KG1 (cell line): ENCODE measurements at regions not wholly inside any gene's neighbourhood (a gene's known extent, or its start where the extent isn't known, plus 50 kb on each side); places are given as distances from the start of the nearest gene placed in this dataset.
"Not testable (repeated sequence)": the region's sequence is repeated elsewhere in the genome, so short reads cannot be mapped to it uniquely, and the experiment has no call there.

Source experiments
- DNase-seq: peaks from one replicate; lab custom pipeline; 2025; lab: John Stamatoyannopoulos, UW

DNA sequence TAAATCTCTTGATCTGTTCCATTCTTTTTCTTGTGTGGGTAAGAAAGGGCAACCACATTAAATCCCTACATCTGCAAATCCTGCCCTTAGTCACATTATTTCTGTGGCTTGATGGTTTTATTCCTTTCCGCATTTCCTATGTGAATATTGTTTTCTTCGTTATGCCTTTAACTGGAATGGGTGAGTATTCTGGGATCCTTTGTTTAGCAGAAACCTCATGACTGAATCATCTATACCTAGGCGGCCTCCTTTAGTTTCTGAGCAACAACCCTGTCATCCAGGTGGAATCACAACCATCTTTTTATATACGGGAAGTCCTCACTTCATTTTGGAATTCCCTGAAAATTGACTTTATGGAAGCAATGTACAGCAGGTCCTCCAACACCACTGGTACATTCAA, 409.5 kb downstream of the DIRAS2 start:
- DNase-seq, result not testable (repeated sequence)

DNA sequence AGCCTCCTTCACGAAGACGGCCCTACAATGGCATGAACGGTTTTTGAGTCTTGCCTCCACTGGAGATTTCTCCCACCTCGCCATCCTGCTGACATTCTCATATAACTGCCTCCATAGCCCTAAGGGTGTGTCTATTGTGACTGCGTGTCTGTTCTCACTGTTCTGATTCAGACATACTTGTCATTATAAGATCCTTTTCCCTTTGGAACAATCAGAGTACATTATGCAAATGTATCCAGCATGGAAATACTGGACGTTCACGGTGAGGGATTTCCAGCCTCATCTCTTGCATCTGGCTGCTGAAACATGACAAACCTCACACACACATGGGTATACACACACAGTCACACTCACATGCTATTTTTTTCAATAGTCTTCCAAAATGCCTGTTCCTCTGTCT, 402.1 kb downstream of the DIRAS2 start:
- no peak for DNase-seq

DNA sequence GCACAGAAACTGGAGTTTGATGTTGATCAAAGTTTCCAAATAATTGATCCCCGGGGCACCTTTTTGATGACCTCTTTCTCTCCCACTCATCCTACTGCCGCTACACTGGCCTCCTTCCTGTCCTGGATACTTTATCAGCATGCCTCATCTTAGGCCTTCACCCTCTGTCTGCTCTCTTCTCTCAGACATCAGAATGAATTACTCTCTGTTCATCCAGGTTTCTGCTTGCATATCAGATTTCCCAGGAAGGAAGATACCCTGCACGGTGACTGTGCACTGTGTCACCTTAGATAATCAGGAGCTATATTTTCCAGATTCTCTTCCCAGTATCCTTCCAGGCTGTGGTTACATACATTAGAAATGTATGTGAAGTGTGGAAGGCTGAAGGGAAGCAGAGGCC, 397.0 kb downstream of the DIRAS2 start:
- no peak for DNase-seq

DNA sequence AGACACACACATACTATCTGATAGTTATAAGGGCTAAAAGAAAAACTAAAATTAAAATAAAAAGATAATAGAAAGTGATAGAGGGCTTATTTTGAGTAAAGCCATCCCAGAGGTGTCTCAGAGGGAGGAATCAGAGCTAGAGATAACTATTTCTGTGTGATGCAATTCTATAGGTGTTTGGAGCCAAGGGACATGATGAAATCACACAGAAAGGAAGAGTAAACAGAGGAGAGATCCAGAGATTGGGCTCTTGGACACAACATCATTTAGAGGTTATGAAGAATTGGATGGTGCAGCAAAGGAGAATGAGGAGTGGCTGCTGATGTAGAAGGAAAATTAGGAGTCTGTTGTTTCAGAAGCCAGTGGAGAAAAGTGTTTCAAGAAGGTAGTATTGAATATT, 393.5 kb downstream of the DIRAS2 start:
- DNase-seq, result no peak

DNA sequence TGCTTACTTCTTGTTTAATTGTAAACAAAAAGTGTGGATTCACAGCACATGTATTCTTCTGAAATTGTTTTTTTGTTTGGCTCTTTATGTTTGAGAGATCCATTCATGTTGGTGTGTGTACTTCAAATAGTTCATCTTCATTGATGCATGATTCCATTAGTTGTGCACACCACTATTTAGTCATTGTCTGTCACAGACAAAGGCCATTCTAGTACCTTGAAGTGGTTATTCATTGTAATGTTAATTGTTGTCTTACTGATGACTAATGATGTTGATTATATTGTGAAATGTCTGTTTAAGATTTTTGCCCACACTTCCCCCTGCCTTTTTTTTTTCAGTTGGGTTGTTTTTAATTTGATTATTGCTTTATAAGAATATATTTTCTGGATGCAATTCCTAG, 391.3 kb downstream of the DIRAS2 start:
- no peak for DNase-seq

DNA sequence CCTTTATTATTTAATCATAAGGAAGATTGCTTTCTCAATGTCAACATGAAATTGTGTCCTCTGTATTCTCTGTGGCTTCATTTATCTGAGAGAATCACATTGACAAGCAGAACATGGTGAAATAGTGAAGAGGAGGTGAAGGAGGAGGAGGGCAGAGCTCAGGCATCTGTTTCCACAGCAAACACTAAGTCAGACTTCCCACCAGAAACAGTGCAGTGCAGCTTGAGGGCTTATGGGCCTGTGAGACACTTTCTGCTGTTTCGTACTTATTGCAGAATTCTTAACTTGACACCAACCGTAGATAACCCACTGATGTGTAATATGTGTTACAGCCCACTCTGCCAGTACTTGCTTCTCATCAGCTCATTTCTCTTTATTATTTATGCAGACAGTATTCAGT, 386.3 kb downstream of the DIRAS2 start:
- no peak for DNase-seq

DNA sequence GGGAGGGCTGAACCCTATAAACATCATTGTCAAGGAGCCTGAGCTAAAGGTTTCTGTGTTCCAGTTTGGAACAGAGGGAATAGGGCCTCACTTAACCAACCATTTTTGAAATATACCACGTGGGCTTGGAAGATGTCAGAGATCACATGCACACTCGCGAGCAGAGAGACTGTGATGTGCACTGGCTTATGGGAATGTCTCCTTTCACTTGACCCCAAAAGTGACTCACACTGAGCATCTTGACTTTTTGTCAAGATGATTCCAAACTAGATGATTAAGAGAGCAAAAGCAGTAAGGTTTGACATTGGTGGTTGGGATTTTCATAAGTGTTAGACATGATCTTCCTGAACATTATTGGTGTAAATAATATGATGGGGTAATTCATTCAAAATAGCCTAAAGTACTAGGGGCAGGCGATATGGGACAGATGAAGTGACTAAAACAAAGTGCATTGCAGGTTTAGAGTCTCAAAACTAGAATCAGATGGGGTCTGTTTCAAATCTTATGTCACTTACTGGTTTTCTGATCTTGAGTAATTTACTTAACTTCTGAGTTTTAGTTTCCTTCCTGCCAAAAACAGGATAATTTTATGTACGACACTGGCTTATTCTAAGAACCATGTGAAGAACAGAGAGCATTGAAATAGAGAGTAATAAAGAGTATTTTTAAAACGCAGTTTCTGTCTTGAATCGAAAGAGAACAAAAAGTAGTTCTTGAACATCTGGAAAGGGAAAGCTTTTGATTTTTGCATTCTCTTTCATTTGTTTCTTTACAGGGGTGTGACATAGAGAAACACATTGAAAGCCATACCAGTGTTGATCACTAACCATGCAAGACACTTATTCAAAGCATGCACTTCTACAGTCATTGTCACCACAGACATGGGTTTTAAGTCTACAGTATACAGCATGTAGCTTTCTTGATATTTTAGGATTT, 383.0 kb downstream of the DIRAS2 start:
- DNase-seq, result no peak

DNA sequence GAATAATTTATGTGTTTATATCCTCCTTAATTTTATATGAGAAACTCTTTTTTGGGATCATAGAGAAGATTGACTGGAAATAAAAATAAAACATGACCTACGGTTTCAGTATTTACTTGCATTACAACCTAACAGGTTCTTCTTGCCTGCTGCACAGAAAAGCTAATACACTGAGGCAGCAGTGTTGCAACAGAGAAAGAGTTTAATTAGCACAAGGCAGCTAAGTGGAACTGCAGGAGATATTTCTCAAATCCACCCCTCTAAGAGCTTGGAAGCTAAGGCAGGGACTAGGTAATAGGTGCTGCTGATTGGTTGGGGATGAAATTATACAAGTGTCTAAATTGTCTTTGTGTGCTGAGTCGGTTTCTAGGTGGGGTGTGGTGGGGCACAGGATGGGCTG, 380.9 kb downstream of the DIRAS2 start:
- no peak for DNase-seq

DNA sequence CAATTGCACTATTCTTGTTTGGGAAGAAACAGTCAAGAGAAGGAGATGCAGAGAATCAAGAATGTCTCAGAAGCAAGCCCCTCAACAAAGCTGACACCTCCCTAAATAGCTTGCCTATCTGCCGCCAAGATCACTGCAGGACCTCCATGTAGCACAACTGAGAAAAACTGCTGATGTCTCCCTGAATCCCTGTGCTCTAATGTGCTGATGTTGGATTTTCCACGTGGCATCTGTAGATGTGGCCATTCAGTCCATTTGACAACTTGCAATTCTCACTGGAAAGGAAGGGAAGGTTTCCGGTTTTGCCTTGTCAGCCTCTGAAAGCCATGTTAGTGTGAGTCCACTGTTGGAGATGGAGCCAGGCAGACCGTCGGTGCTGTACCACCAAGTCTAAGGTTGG, 374.0 kb downstream of the DIRAS2 start:
- no peak for DNase-seq

DNA sequence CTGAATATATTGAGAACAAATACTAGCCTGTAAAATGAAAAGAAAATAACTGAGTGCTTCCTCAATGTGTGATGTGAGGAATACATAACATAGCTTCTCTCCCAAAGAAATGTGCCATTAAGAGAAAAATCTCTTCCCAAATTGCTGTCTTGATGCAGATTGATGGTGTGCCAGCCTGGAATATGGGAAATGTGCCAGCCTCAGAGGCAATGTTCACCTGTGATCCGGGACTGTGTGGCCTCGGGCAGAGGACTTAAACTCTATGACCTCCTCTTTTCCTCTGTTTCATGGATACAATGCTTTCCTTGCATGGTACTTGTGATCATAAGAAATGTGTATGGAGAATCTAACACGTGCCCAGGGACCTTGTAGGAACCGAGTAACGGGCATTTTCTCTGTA, 370.9 kb downstream of the DIRAS2 start:
- no peak for DNase-seq

DNA sequence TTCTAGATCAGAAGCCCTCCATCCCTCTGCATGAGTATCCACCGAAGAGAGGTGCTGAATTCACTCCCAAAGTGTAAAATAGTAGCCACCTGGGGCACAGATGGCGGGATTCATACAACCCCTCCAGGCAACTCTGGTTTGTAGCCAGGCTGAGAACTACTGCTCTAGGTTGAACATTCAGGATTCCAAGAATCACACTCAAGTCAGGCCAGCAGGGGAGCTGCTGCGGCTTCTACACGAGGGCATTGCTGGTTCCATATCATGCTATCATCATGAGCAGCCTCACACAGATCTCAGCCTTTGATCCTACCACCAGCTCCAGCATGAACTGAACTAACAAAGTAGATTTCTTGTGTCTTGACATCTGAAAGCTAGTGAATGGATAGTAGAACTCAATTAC, 367.9 kb downstream of the DIRAS2 start:
- DNase-seq, result no peak

DNA sequence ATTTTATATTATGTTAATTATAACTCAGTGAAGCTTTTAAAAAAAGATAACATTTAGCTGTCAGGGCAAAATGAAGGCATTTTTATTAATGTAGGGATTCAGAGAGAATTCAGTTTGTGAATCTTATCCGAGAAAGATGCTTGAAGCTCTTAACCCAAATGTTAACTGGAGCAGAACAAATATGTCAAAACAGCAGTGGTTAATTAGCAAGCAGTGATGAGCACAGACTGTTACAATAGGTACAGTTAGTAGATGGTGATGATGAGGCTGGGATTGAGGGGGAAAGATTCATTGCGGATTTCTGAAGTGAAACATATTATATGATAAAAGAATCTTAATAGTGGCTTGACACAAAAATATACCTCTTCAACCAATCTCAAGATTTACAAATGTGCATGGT, 356.7 kb downstream of the DIRAS2 start:
- no peak for DNase-seq

DNA sequence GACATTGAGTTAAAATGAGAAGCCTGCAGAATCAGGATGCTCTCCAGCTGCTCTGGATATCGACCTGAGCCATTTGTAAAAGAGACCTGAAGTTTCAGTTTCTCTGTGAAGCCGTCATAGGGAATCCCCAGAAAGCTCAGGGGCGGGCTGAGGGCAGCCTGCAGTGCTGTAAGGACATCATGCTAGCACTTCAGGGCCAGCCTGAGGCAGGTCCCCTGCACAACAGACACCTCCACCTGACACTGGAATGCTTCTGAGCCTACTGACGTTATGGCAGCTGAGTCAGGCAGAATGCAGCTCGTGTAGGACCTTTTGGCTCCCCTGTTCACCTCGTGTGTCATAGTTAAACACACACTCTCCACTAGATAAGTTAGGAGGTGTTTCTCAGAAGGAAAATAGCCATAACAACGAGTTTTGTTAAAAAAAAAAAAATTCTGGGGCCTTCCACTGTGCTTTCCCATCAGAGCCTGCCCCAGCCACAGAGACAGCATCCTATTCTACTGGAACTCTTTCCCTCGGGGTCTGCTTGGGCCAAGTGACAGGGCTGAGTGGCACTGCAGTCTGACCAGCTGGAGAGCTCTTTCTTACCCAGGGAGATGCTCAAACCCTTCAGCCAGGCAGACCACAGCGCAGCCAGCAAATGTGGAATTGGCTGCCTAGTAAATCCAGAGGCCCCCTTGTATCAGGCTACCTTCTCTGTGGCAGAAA, 354.9 kb downstream of the DIRAS2 start:
- DNase-seq, result no peak

DNA sequence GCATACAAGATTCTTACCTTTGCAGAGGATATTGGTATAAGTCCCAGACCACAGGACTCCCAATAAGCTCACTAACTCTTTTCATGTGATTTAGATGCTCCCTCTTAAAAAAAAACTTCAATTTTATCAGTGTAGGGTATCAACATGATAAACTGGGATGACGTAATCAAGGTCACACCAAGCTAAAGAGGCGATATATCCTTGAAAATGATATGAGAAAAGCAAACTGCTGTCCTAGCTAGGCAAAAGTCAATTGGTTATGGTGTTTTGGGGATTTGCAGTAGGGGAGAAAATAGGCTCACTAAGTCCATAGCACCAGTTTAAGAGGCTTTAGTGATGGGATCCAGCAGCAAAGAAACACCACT, 354.4 kb downstream of the DIRAS2 start:
- no peak for DNase-seq

DNA sequence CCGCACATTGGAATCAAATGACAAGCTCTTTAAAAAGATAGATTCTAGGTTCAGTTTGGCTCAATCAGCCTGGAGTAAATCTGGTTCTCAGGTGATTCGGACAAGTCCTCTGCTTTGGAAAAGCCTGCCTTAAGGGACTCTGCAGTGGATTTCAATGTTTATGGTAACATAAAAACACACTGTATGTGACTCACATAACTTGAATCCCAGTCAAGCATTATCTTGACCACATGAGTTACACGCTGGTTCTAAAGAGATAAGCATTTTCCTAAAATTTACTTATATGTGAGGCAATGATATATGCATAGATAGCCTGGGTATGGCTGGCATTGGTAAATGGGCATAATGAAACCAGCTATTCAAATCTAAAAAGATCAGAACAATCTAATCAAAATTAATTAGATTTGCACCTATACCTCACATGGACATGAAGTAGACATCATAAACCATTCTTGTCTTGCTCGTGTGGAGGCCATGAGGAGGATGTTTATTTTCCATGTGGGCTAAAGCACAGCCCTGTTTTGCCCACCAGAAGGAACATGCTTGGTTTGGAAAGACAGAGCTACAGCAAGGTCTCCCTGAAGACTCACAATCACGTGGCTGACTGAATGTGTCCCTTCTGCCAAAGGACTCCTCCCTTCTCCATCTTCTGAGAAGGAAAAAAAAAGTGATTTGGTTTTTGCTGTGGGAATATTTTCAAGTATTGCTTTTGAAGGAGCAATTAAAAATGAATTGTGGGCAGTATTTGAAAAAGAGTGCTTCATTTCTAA, 351.7 kb downstream of the DIRAS2 start:
- no peak for DNase-seq

DNA sequence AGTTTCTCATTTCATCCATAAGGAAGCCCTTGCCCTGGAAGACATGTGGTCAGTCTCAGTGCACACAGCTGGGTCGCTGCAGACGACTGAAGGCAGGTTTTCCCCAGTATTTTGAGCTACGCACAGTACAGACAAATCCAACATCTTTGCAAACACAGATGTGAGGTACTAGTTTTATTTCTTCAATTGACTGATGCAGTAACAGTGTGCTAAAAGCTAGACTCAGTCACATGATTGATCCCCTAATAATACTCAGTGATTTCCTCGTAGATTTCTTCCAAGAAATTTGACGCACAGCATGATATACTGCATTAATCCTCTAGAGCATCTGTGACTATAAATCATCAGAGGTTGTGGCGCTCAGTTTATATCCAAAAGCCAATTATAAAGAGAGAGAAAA, 346.1 kb downstream of the DIRAS2 start:
- DNase-seq, result no peak

DNA sequence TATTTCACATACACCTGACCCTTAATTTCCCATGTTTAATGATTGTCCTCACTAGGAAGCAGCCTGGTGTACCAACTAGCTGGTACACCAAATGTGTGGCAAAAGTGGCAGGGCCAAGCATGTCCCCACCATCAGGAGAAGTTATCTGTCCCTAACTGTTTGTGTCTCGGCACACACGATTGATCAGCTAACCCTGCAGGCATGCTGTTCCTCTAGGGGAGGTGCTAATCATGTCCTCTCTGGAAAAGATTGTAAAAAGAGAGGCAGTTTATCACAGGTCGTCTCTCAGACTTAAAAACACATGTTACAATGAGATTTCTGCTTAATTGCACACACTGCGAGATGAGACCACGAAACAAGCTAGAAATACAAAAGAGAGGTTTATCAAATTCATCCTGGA, 342.7 kb downstream of the DIRAS2 start:
- no peak for DNase-seq

DNA sequence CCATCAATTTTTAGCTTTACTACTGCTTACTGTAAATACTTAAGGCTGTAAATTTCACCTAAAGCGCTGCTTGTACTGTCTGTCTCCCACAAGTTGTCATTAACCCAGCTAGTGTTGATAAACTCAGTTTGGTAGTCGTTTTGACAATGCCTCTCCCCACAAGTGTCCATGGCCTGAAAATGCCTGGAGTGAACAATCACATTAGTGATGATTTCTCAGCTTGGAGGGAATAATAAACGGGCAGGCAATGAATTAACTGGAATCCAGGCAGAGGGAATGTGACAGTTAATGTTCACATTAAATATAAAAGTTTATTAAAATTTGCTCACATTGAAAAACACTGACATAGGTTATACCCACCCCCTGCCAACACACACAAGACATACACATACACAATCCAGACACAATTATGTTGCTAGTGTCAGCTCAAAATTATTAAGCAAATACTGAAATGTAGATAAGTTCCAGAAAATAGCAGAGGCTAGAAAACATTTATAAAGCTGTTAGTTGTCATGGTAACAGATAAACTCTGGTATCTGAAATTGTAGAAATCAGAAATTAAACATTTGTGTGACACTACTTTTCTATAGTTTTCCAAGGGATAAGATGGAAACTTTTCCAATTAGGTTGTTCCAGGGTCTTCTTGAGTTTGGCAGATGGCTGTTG, 341.9 kb downstream of the DIRAS2 start:
- DNase-seq, result no peak

DNA sequence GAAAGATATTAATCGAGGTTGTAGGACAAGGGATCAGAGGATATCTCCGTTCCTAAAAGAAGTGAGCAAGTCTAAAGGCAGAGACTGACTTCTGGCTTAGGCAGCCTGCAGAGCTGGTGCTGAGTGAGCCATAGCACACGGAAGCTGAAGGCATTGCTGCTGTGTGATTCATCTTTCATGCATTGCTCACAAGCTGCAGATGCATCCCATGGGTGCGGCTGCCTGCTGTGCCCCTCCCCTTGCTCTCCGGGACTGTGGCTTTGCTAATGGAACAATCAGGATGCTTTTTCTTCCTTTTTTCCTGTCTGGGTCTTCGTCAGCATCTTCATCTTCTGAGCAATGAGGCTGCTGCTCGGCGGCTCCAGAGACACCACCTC, 341.4 kb downstream of the DIRAS2 start:
- no peak for DNase-seq

DNA sequence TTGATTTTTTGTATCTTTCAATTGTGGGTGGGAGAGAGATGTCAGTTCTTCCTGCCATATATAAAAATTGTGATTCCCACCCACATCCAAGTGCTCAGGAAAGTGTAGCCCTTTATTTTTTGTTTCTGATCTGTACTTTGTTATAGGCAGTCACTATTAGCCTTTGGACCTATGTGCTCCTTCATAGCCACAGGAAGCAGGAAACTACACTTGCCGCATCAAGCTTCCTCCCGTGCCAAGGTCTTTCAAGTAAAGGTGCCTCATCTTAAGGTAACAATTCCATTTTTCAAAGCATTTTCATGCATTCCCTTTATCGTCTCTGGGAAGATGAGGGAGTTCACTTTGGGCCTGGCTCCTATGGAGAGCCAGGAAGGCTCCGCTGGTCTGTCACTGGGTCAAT, 339.0 kb downstream of the DIRAS2 start:
- DNase-seq, result no peak

DNA sequence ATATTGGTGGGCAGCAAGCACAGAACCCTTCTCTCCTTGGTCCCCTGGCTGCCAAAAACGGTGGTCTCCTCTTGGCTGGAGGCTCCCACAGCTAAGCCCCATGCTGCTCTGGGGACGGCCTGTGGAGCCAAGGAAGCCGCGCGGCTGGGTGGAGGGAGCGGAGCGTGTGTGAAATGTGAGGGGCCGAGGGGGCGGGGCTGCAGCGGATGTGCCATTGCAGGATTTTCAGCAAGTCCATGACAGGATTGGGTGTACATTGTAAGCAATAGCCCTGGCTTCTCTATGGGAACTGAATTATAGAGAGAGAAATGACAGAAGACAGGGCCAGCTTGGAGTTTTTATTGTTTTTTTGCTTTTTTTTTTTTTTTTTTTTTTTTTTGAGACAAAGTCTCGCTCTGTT, 336.5 kb downstream of the DIRAS2 start:
- DNase-seq, result no peak

DNA sequence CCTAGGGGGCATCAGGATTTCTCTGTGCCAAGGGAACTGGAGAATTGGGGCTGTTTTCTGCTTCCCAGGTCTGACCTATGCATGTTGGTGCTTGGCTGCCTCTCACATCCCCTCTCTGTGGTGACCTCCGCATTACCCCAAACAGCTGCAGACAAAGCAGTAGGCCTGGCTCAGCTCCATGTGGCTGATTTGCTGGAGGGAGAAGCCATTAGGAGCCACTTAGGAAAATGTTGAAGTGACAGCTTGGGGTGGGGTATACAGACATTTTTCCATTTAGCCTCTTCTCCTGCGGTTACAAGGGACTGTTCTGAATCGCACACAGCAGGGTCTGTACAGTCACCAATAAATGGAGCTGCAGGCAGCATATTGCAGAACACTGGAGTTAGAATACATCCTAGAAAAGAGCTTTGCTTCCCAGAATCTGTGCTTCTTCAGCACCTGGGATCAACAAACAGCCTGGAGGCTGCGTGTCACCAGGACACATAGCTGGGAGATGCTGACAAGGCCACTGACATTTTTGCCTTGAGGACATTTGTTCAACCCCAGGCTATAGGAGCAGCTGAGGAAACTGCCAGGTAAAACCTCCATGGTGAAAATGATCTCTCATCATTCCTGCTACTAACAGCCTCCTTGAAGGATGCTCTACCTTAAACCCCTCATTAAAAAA, 335.3 kb downstream of the DIRAS2 start:
- DNase-seq, result no peak
